HepG2 (cell line): ENCODE measurements at regions not wholly inside any gene's neighbourhood (a gene's known extent, or its start where the extent isn't known, plus 50 kb on each side); places are given as distances from the start of the nearest gene placed in this dataset.

Experiments used
- CHD4 ChIP-seq: fragments of 200-600 bp; sonication (generic); IDR thresholded peaks from 2 replicates; pipeline ENCODE4 v1.7.0; 2017; ENCODE audit warnings: mild to moderate bottlenecking, low read length, borderline replicate concordance
- CREM ChIP-seq, 2 experiments: sonication (generic) in 1 of 2; formaldehyde crosslinking in 1 of 2; IDR thresholded peaks; 2 replicates each; pipeline versions ENCODE4 v1.4.0 to v1.6.1; 2016 to 2020; ENCODE audit warnings: antibody characterized with exemption in 1 of 2, mild to moderate bottlenecking in 1 of 2, missing genetic modification reagents in 1 of 2
- CTCF ChIP-seq: sonication (generic); formaldehyde crosslinking; IDR thresholded peaks from 2 replicates; pipeline ENCODE4 v1.5.0; 2020; ENCODE audit warnings: mild to moderate bottlenecking, missing genetic modification reagents, moderate library complexity
- JUN ChIP-seq: sonication (generic); formaldehyde crosslinking; IDR thresholded peaks from 2 replicates; pipeline ENCODE4 v1.4.0; 2020; ENCODE audit warnings: mild to moderate bottlenecking, missing genetic modification reagents
- KDM4B ChIP-seq: sonication (generic); formaldehyde crosslinking; IDR thresholded peaks from 2 replicates; pipeline ENCODE4 v1.4.0; 2020; ENCODE audit warnings: missing genetic modification reagents
- TF ChIP-seq, protein P1 (sequence below), 2 experiments: IDR thresholded peaks; 2 replicates each; pipeline ENCODE4 v1.6.1; 2011 to 2012; ENCODE audit warnings: low read length in 2 of 2, borderline replicate concordance in 1 of 2, low read depth in 1 of 2, mild to moderate bottlenecking in 1 of 2, moderate library complexity in 1 of 2
- TF ChIP-seq, protein P2 (sequence below): sonication (generic); formaldehyde crosslinking; IDR thresholded peaks from 2 replicates; pipeline ENCODE4 v1.4.0; 2020; ENCODE audit warnings: missing genetic modification reagents
- TF ChIP-seq, protein P3 (sequence below): sonication (generic); formaldehyde crosslinking; IDR thresholded peaks from 2 replicates; pipeline ENCODE4 v1.5.0; 2020; ENCODE audit warnings: missing genetic modification reagents
- TF ChIP-seq, protein P4 (sequence below): sonication (generic); formaldehyde crosslinking; IDR thresholded peaks from 2 replicates; pipeline ENCODE4 v1.8.0; 2022; ENCODE audit warnings: mild to moderate bottlenecking, missing genetic modification reagents, borderline replicate concordance

DNA sequence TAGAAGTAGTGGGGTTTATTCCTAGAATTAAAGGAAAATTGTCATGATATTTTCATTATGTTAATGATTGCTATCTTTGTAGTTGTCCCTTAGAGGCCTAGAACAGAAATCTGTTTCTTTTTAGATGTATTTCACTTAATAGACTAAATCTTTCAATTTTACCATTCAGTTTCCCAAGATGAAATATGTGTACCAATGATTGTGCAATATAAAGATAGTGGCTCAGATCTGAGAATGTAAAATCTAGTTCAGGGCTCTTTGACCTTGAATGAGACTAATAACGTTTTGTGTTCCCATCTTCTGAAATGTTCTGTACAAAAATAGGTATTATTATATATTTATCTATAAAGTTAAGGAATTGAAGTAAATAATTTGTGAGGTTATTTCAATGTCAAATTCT lies 947.9 kb downstream of the DTWD2 start:
- TF ChIP-seq, protein P1, sequence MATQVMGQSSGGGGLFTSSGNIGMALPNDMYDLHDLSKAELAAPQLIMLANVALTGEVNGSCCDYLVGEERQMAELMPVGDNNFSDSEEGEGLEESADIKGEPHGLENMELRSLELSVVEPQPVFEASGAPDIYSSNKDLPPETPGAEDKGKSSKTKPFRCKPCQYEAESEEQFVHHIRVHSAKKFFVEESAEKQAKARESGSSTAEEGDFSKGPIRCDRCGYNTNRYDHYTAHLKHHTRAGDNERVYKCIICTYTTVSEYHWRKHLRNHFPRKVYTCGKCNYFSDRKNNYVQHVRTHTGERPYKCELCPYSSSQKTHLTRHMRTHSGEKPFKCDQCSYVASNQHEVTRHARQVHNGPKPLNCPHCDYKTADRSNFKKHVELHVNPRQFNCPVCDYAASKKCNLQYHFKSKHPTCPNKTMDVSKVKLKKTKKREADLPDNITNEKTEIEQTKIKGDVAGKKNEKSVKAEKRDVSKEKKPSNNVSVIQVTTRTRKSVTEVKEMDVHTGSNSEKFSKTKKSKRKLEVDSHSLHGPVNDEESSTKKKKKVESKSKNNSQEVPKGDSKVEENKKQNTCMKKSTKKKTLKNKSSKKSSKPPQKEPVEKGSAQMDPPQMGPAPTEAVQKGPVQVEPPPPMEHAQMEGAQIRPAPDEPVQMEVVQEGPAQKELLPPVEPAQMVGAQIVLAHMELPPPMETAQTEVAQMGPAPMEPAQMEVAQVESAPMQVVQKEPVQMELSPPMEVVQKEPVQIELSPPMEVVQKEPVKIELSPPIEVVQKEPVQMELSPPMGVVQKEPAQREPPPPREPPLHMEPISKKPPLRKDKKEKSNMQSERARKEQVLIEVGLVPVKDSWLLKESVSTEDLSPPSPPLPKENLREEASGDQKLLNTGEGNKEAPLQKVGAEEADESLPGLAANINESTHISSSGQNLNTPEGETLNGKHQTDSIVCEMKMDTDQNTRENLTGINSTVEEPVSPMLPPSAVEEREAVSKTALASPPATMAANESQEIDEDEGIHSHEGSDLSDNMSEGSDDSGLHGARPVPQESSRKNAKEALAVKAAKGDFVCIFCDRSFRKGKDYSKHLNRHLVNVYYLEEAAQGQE (IDR thresholded peaks at IDR 0.05; ENCODE audit: borderline replicate concordance in 1 of 2, low read depth in 1 of 2, low read length in 2 of 2), result no peak
- TF ChIP-seq, protein P2, sequence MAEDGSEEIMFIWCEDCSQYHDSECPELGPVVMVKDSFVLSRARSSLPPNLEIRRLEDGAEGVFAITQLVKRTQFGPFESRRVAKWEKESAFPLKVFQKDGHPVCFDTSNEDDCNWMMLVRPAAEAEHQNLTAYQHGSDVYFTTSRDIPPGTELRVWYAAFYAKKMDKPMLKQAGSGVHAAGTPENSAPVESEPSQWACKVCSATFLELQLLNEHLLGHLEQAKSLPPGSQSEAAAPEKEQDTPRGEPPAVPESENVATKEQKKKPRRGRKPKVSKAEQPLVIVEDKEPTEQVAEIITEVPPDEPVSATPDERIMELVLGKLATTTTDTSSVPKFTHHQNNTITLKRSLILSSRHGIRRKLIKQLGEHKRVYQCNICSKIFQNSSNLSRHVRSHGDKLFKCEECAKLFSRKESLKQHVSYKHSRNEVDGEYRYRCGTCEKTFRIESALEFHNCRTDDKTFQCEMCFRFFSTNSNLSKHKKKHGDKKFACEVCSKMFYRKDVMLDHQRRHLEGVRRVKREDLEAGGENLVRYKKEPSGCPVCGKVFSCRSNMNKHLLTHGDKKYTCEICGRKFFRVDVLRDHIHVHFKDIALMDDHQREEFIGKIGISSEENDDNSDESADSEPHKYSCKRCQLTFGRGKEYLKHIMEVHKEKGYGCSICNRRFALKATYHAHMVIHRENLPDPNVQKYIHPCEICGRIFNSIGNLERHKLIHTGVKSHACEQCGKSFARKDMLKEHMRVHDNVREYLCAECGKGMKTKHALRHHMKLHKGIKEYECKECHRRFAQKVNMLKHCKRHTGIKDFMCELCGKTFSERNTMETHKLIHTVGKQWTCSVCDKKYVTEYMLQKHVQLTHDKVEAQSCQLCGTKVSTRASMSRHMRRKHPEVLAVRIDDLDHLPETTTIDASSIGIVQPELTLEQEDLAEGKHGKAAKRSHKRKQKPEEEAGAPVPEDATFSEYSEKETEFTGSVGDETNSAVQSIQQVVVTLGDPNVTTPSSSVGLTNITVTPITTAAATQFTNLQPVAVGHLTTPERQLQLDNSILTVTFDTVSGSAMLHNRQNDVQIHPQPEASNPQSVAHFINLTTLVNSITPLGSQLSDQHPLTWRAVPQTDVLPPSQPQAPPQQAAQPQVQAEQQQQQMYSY (CRISPR knock-in tag), result no peak
- TF ChIP-seq KDM4B (no peak), CREM (IDR thresholded peaks at IDR 0.05) (no peak), CREM (CRISPR knock-in tag; IDR thresholded peaks at IDR 0.05) (no peak), CTCF (CRISPR knock-in tag) (no peak), CHD4 (no peak), JUN (no peak)
- TF ChIP-seq, protein P3, sequence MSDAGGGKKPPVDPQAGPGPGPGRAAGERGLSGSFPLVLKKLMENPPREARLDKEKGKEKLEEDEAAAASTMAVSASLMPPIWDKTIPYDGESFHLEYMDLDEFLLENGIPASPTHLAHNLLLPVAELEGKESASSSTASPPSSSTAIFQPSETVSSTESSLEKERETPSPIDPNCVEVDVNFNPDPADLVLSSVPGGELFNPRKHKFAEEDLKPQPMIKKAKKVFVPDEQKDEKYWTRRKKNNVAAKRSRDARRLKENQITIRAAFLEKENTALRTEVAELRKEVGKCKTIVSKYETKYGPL (CRISPR knock-in tag), result no peak
- TF ChIP-seq, protein P4, sequence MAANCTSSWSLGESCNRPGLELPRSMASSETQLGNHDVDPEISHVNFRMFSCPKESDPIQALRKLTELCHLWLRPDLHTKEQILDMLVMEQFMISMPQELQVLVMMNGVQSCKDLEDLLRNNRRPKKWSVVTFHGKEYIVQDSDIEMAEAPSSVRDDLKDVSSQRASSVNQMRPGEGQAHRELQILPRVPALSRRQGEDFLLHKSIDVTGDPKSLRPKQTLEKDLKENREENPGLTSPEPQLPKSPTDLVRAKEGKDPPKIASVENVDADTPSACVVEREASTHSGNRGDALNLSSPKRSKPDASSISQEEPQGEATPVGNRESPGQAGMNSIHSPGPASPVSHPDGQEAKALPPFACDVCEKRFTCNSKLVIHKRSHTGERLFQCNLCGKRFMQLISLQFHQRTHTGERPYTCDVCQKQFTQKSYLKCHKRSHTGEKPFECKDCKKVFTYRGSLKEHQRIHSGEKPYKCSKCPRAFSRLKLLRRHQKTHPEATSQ (CRISPR knock-in tag), result no peak
